ENCODE measurements at regions not wholly inside any gene's neighbourhood (a gene's known extent, or its start where the extent isn't known, plus 50 kb on each side); places are given as distances from the start of the nearest gene placed in this dataset.

DNA sequence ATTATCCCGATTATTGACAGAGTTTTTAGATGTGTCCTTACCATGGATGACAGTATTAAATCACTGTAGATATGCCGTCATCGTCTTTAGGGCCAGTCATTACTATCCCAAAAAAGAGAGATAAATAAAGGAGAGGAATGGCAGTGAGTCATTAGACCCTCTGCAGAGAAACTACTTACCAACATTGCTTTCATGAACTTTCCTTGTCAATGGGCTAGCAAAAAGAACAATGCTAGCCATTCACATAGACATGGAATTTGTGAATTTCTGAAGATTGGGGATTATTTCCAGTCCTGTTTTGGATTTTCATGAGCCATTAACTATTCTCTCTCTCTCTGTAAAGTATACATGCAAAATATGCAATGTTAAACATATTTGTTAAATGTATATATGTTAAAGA lies 319.4 kb upstream of the FANCL start (continued):
- TF ChIP-seq E2F4 (IDR thresholded peaks at IDR 0.05; ENCODE audit: low read depth, low read length) (no peak), POLR2AphosphoS5 (IDR thresholded peaks at IDR 0.05; ENCODE audit: low read length) (no peak), ATF3 (IDR thresholded peaks at IDR 0.05; ENCODE audit: borderline replicate concordance, extremely low read depth, low read depth, low read length) (no peak)

GRCh38 chr2:58558881-58559280 lies 317.8 kb upstream of the FANCL start:
- H3K36me3 ChIP-seq (ENCODE audit: control insufficient read depth in 2 of 2, insufficient read depth in 2 of 2, low read length in 1 of 2): no peaks in the 10 kb centered on the region
- no peaks in the 10 kb centered on the region for H4K20me1 ChIP-seq (ENCODE audit: control insufficient read depth, insufficient read depth)
- no peak for ATAC-seq
- no TSS peak for BruUV-seq (replicated peaks)
- H3K9ac ChIP-seq (ENCODE audit: control insufficient read depth, insufficient read depth, low read length): no peak overlapping the region
- no peak overlapping the region for H3K4me2 ChIP-seq (ENCODE audit: control insufficient read depth, insufficient read depth)
- H3K27me3 ChIP-seq (replicated peaks in 1 of 2; ENCODE audit: control insufficient read depth in 2 of 2, insufficient read depth in 2 of 2, low read length in 1 of 2): peaks cover 0 to 7% of the 10 kb centered on the region in 2 experiments; a peak in 2 of 4 replicates
- no peaks in the 10 kb centered on the region for H3K9me3 ChIP-seq (replicated peaks; ENCODE audit: control insufficient read depth, insufficient read depth, low read length)
- ChIA-PET CTCF (no interaction called here), POLR2A (no interaction called here), RAD21 (ENCODE audit: unreplicated experiment) (no interaction called here), SMC1A (ENCODE audit: uncharacterized antibody, unreplicated experiment) (interaction anchor here (1.1 kb wide), 1 partner anchor 11 kb away, joined by 5 read pairs; no protein-coding TSS in a partner anchor)
- no peak overlapping the region for H3K27ac ChIP-seq (ENCODE audit: control insufficient read depth, insufficient read depth)
- in situ Hi-C loops (cut with MboI): no loop called here
- H3K79me2 ChIP-seq (ENCODE audit: control insufficient read depth, insufficient read depth, low read length): no peaks in the 10 kb centered on the region
- no peak overlapping the region for H2AFZ ChIP-seq (ENCODE audit: control insufficient read depth, low read depth, low read length)
- DNase-seq (ENCODE audit: low read depth, low spot score): no peak
- no peak for FAIRE-seq
- intact Hi-C loops (cut with micrococcal nuclease; ENCODE audit: unreplicated experiment): no loop called here
- no peaks in the 10 kb centered on the region for H3K4me1 ChIP-seq (ENCODE audit: control insufficient read depth, insufficient read depth, low read length)
- 61% methylated on average over 4 of the region's 4 CpGs for whole genome bisulfite sequencing (ENCODE audit: insufficient coverage, insufficient replicate concordance, low lambda C conversion rate, missing lambda C conversion rate)
- H3K4me3 ChIP-seq: no peak overlapping the region
- no peak for TF ChIP-seq ZNF622 (IDR thresholded peaks at IDR 0.05)
- TF ChIP-seq CTCF (IDR thresholded peaks at IDR 0.05 in 2 of 3, conservative IDR thresholded peaks at IDR 0.05 in 1 of 3; ENCODE audit: control insufficient read depth in 2 of 3, extremely low read depth in 1 of 3, insufficient read depth in 1 of 3, low read depth in 3 of 3, low read length in 3 of 3): no peak
- TF ChIP-seq POU2F2 (IDR thresholded peaks at IDR 0.05; ENCODE audit: borderline replicate concordance, low read depth, low read length): no peak
- TF ChIP-seq TCF3 (IDR thresholded peaks at IDR 0.05; ENCODE audit: borderline replicate concordance, insufficient read depth, low read depth, low read length): no peak
- TF ChIP-seq ZZZ3 (IDR thresholded peaks at IDR 0.05; ENCODE audit: control insufficient read depth, insufficient read length, low read depth): no peak

Measured in GM12878 (cell line).